ENCODE measurements at regions not wholly inside any gene's neighbourhood (a gene's known extent, or its start where the extent isn't known, plus 50 kb on each side); places are given as distances from the start of the nearest gene placed in this dataset.

GRCh38 chr2:163306647-163307046 is 429.2 kb downstream of the FIGN start:
- TF ChIP-seq POLR2AphosphoS5 (IDR thresholded peaks at IDR 0.05; ENCODE audit: low read depth, low read length) (no peak), TAF1 (IDR thresholded peaks at IDR 0.05; ENCODE audit: low read depth, low read length) (no peak), POLR2A (IDR thresholded peaks at IDR 0.05; ENCODE audit: low read depth, low read length) (no peak), SPI1 (IDR thresholded peaks at IDR 0.05; ENCODE audit: low read depth, low read length) (no peak), POU2F2 (IDR thresholded peaks at IDR 0.05; ENCODE audit: low read depth, low read length) (no peak), PAX5 (IDR thresholded peaks at IDR 0.05; ENCODE audit: insufficient read depth, low read length, severe bottlenecking) (no peak)
